Prostate gland (tissue), 2 donors: ENCODE measurements at regions not wholly inside any gene's neighbourhood (a gene's known extent, or its start where the extent isn't known, plus 50 kb on each side); places are given as distances from the start of the nearest gene placed in this dataset.

Source experiments
- POLR2AphosphoS5 ChIP-seq: sonication (generic); formaldehyde crosslinking; IDR thresholded peaks from one replicate; pipeline ENCODE4 v1.6.1; 2017; ENCODE audit warnings: antibody characterized with exemption
- TF ChIP-seq, protein P1 (sequence below), 4 experiments: fragments of 200-600 bp in 2 of 4; fragments of 450-650 bp in 2 of 4; sonication (generic) in 2 of 4; IDR thresholded peaks; 1 replicate in 3 of 4; 2 replicates in 1 of 4; pipeline ENCODE4 v1.5.1; 2016 to 2019; ENCODE audit warnings: antibody characterized with exemption in 4 of 4, mild to moderate bottlenecking in 2 of 4, moderate library complexity in 2 of 4

- TF ChIP-seq, protein P1, sequence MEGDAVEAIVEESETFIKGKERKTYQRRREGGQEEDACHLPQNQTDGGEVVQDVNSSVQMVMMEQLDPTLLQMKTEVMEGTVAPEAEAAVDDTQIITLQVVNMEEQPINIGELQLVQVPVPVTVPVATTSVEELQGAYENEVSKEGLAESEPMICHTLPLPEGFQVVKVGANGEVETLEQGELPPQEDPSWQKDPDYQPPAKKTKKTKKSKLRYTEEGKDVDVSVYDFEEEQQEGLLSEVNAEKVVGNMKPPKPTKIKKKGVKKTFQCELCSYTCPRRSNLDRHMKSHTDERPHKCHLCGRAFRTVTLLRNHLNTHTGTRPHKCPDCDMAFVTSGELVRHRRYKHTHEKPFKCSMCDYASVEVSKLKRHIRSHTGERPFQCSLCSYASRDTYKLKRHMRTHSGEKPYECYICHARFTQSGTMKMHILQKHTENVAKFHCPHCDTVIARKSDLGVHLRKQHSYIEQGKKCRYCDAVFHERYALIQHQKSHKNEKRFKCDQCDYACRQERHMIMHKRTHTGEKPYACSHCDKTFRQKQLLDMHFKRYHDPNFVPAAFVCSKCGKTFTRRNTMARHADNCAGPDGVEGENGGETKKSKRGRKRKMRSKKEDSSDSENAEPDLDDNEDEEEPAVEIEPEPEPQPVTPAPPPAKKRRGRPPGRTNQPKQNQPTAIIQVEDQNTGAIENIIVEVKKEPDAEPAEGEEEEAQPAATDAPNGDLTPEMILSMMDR (IDR thresholded peaks at IDR 0.05) = no peak
- TF ChIP-seq POLR2AphosphoS5 = no peak
Observed at GRCh38 chr4:148632476-148632875, 190.3 kb upstream of the NR3C2 start.
